H1 (cell line): ENCODE measurements at regions not wholly inside any gene's neighbourhood (a gene's known extent, or its start where the extent isn't known, plus 50 kb on each side); places are given as distances from the start of the nearest gene placed in this dataset.

Source experiments
- CTCF ChIA-PET: fragments of 300-600 bp; sonication (Branson Sonifier 250); formaldehyde crosslinking; loops from one replicate; lab custom pipeline; 2021; ENCODE audit not compliant: partially characterized antibody; lab: Charles Lee
- POLR2A ChIA-PET: fragments of 300-600 bp; sonication (Branson Sonifier 250); formaldehyde crosslinking; loops from one replicate; lab custom pipeline; 2021; ENCODE audit warnings: inconsistent platforms; ENCODE audit not compliant: partially characterized antibody; lab: Charles Lee
- DNase-seq, 2 experiments: peaks; one replicate each; pipeline versions ENCODE4 v3.0.0 to v3.0.0-alpha.2; 2010 to 2022; ENCODE audit warnings: low spot score in 2 of 2, low read depth in 1 of 2, mixed read lengths in 1 of 2
- FAIRE-seq: peaks from 2 replicates; lab custom pipeline; 2011; peaks lifted over from hg19 to GRCh38; lab: Jason Lieb, UNC
- H2AFZ ChIP-seq: 2 replicates; pipeline ENCODE4 v1.8.1; 2012; ENCODE audit warnings: low read length, inconsistent platforms
- H2AK5ac ChIP-seq: 2 replicates; pipeline ENCODE4 v1.6.1; 2013; ENCODE audit warnings: low read depth, low read length
- H2BK120ac ChIP-seq: replicated peaks from 2 replicates; pipeline ENCODE3; 2013; ENCODE audit warnings: low read depth, low read length, inconsistent platforms
- H2BK12ac ChIP-seq: 2 replicates; pipeline ENCODE4 v1.6.1; 2013; ENCODE audit warnings: low read depth, low read length
- H2BK15ac ChIP-seq: 2 replicates; pipeline ENCODE4 v1.6.1; 2013; ENCODE audit warnings: low read length
- H2BK20ac ChIP-seq: 2 replicates; pipeline ENCODE4 v1.6.1; 2013; ENCODE audit warnings: low read length
- H2BK5ac ChIP-seq: 2 replicates; pipeline ENCODE4 v1.6.1; 2013; ENCODE audit warnings: low read depth, low read length
- H3K14ac ChIP-seq: 2 replicates; pipeline ENCODE4 v1.6.1; 2013; ENCODE audit warnings: inconsistent platforms; ENCODE audit not compliant: insufficient read length
- H3K18ac ChIP-seq: 2 replicates; pipeline ENCODE4 v1.6.1; 2013; ENCODE audit warnings: low read length; ENCODE audit errors: extremely low read depth
- H3K23ac ChIP-seq: 2 replicates; pipeline ENCODE4 v1.6.1; 2013; ENCODE audit warnings: inconsistent platforms; ENCODE audit not compliant: insufficient read length
- H3K23me2 ChIP-seq: 2 replicates; pipeline ENCODE4 v1.6.1; 2013; ENCODE audit warnings: low read depth, low read length
- H3K27ac ChIP-seq: 2 replicates; pipeline ENCODE4 v1.6.1; 2011; ENCODE audit warnings: low read depth, low read length, inconsistent platforms
- H3K27me3 ChIP-seq, 4 experiments: replicated peaks in 1 of 4; 1 replicate in 1 of 4; 2 replicates in 3 of 4; pipeline versions ENCODE4 v1.6.1 to v1.8.1; 2011 to 2013; ENCODE audit warnings: low read length in 3 of 4, mild to moderate bottlenecking in 3 of 4, inconsistent platforms in 2 of 4, mixed read lengths in 2 of 4, moderate library complexity in 1 of 4; ENCODE audit not compliant: control insufficient read depth in 3 of 4, insufficient read depth in 3 of 4; ENCODE audit errors: extremely low read depth in 1 of 4
- H3K36me3 ChIP-seq, 4 experiments: 2 replicates each; pipeline versions ENCODE4 v1.6.1 to v1.8.1; 2011 to 2013; ENCODE audit warnings: mild to moderate bottlenecking in 4 of 4, low read length in 3 of 4, moderate library complexity in 2 of 4, control low read depth in 1 of 4, inconsistent platforms in 1 of 4; ENCODE audit not compliant: insufficient read depth in 4 of 4, control insufficient read depth in 2 of 4
- H3K4ac ChIP-seq: replicated peaks from 2 replicates; pipeline ENCODE3; 2013; ENCODE audit warnings: low read length, low read depth, mixed read lengths, inconsistent platforms; ENCODE audit not compliant: insufficient read length
- H3K4me1 ChIP-seq, 4 experiments: replicated peaks in 1 of 4; 1 replicate in 1 of 4; 2 replicates in 3 of 4; pipeline versions ENCODE4 v1.6.1 to v1.8.1; 2011 to 2013; ENCODE audit warnings: low read length in 3 of 4, inconsistent platforms in 2 of 4, mixed read lengths in 1 of 4; ENCODE audit not compliant: insufficient read depth in 4 of 4, control insufficient read depth in 3 of 4
- H3K4me2 ChIP-seq, 2 experiments: 2 replicates each; pipeline versions ENCODE4 v1.6.1 to v1.8.1; 2011 to 2013; ENCODE audit warnings: low read depth in 2 of 2, low read length in 2 of 2, control low read depth in 1 of 2, inconsistent platforms in 1 of 2, mild to moderate bottlenecking in 1 of 2; ENCODE audit not compliant: insufficient read depth in 1 of 2
- H3K4me3 ChIP-seq, 4 experiments: fragments of 200-600, 300-600 bp in 1 of 4; sonication (generic), shearing (Covaris generic), sonication (Bioruptor Twin) in 1 of 4; 2 replicates each; pipeline versions ENCODE4 v1.5.1 to v1.8.1; 2011 to 2016; ENCODE audit warnings: low read length in 4 of 4, low read depth in 3 of 4, control low read depth in 2 of 4, inconsistent platforms in 2 of 4, mild to moderate bottlenecking in 2 of 4, mixed read lengths in 1 of 4, moderate library complexity in 1 of 4; ENCODE audit not compliant: insufficient read depth in 2 of 4; ENCODE audit errors: extremely low read depth in 1 of 4
- H3K56ac ChIP-seq: replicated peaks from 2 replicates; pipeline ENCODE3; 2013; ENCODE audit warnings: low read depth, mild to moderate bottlenecking, mixed read lengths, low read length, inconsistent platforms; ENCODE audit not compliant: insufficient read length
- H3K79me1 ChIP-seq: 2 replicates; pipeline ENCODE4 v1.6.1; 2013; ENCODE audit warnings: low read depth, low read length, control low read depth
- H3K79me2 ChIP-seq, 2 experiments: 2 replicates each; pipeline versions ENCODE4 v1.6.1 to v1.8.1; 2012 to 2013; ENCODE audit warnings: low read length in 2 of 2, mild to moderate bottlenecking in 2 of 2, inconsistent platforms in 1 of 2; ENCODE audit not compliant: insufficient read depth in 2 of 2, control insufficient read depth in 1 of 2
- H3K9ac ChIP-seq, 4 experiments: replicated peaks in 1 of 4; 1 replicate in 1 of 4; 2 replicates in 3 of 4; pipeline versions ENCODE4 v1.6.1 to v1.8.1; 2011 to 2013; ENCODE audit warnings: low read depth in 3 of 4, low read length in 3 of 4, control low read depth in 2 of 4, mild to moderate bottlenecking in 2 of 4, moderate library complexity in 2 of 4, inconsistent platforms in 1 of 4; ENCODE audit errors: extremely low read depth in 1 of 4
- H3K9me3 ChIP-seq, 2 experiments: 2 replicates each; pipeline versions ENCODE4 v1.6.1 to v1.8.1; 2012 to 2013; ENCODE audit warnings: mild to moderate bottlenecking in 2 of 2, moderate library complexity in 2 of 2, control low read depth in 1 of 2, inconsistent platforms in 1 of 2, low read depth in 1 of 2, low read length in 1 of 2, mixed read lengths in 1 of 2; ENCODE audit not compliant: insufficient read depth in 2 of 2
- H4K20me1 ChIP-seq, 2 experiments: replicated peaks in 1 of 2; 2 replicates each; pipeline versions ENCODE3 to v1.8.1; 2011 to 2013; ENCODE audit warnings: inconsistent platforms in 2 of 2, low read length in 2 of 2, mild to moderate bottlenecking in 1 of 2; ENCODE audit not compliant: insufficient read depth in 2 of 2, control insufficient read depth in 1 of 2
- H4K5ac ChIP-seq: 2 replicates; pipeline ENCODE4 v1.6.1; 2013; ENCODE audit warnings: low read length, low read depth, mixed read lengths, inconsistent platforms; ENCODE audit not compliant: insufficient read length
- H4K8ac ChIP-seq: 2 replicates; pipeline ENCODE4 v1.8.0; 2013; ENCODE audit warnings: mild to moderate bottlenecking, moderate library complexity, low read length, inconsistent platforms; ENCODE audit not compliant: insufficient read depth; ENCODE audit errors: extremely low read depth
- H4K91ac ChIP-seq: replicated peaks from 2 replicates; pipeline ENCODE3; 2013; ENCODE audit warnings: low read length, mixed read lengths, inconsistent platforms; ENCODE audit not compliant: insufficient read length
- CBX8 ChIP-seq: fragments of 300-800, 300-1000 bp; sonication (generic); IDR thresholded peaks from 2 replicates; pipeline ENCODE4 v1.7.1; 2016; ENCODE audit warnings: low read depth, low read length, borderline replicate concordance
- CEBPB ChIP-seq: IDR thresholded peaks from 2 replicates; pipeline ENCODE4 v1.6.1; 2012; ENCODE audit warnings: low read depth, low read length
- EGR1 ChIP-seq: IDR thresholded peaks from 2 replicates; pipeline ENCODE4 v1.6.1; 2011; ENCODE audit warnings: low read depth, low read length, borderline replicate concordance
- EP300 ChIP-seq, 2 experiments: IDR thresholded peaks; 1 replicate in 1 of 2; 2 replicates in 1 of 2; pipeline ENCODE4 v1.6.1; 2011 to 2012; ENCODE audit warnings: low read depth in 2 of 2, low read length in 2 of 2, mild to moderate bottlenecking in 2 of 2, borderline replicate concordance in 1 of 2, inconsistent platforms in 1 of 2, moderate library complexity in 1 of 2
- NRF1 ChIP-seq: IDR thresholded peaks from 2 replicates; pipeline ENCODE4 v1.6.1; 2011; ENCODE audit warnings: mild to moderate bottlenecking, low read depth, low read length, improper control_type of control experiment
- USF2 ChIP-seq: IDR thresholded peaks from 2 replicates; pipeline ENCODE4 v1.6.1; 2011; ENCODE audit warnings: low read length, improper control_type of control experiment
- WGBS, 2 experiments: shearing (Covaris generic) in 1 of 2; methylation state at CpG; one replicate each; pipeline versions ENCODE4 v1.1.6 to v1.1.7; 2013 to 2015; ENCODE audit warnings: low lambda C conversion rate in 2 of 2, mixed read lengths in 2 of 2, inconsistent platforms in 1 of 2, low coverage in 1 of 2, missing lambda C conversion rate in 1 of 2; ENCODE audit not compliant: insufficient replicate concordance in 2 of 2, insufficient coverage in 1 of 2, insufficient read length in 1 of 2; ENCODE audit errors: extremely low coverage in 1 of 2, missing lambda C conversion rate in 1 of 2; 5-methylcytosine and 5-hydroxymethylcytosine counted together

- Histone ChIP-seq H3K4ac (no peak overlapping the region), H2BK12ac (no peak overlapping the region), H3K27me3 (no peaks in the 10 kb centered on the region), H3K9me3 (no peaks in the 10 kb centered on the region), H4K20me1 (no peaks in the 10 kb centered on the region), H3K14ac (no peak overlapping the region), H3K56ac (no peak overlapping the region), H3K18ac (no peak overlapping the region), H3K36me3 (no peaks in the 10 kb centered on the region), H2AK5ac (no peak overlapping the region), H4K8ac (no peak overlapping the region; the same call in 1 of the 2 replicates), H3K23ac (no peak overlapping the region), H4K91ac (no peak overlapping the region), H3K4me2 (no peak overlapping the region), H3K23me2 (peaks cover 3% of the 10 kb centered on the region; the same call in 1 of the 2 replicates), H3K79me2 (no peaks in the 10 kb centered on the region), H2BK15ac (no peak overlapping the region), H3K27ac (no peak overlapping the region), H2BK120ac (no peak overlapping the region), H2BK5ac (no peak overlapping the region), H2AFZ (no peak overlapping the region), H2BK20ac (no peak overlapping the region), H3K4me3 (no peak overlapping the region), H4K5ac (no peak overlapping the region), H3K79me1 (no peaks in the 10 kb centered on the region), H3K9ac (no peak overlapping the region), H3K4me1 (no peaks in the 10 kb centered on the region; a peak in 1 of 7 replicates)
- POLR2A ChIA-PET: no interaction called here
- 87% methylated on average over 6 of the region's 6 CpGs; no CpG with 5 or more reads in 1 of the 2 experiments for WGBS, 2 experiments
- no peak for TF ChIP-seq CEBPB
- no peak for TF ChIP-seq CBX8
- TF ChIP-seq USF2: no peak
- no peak for TF ChIP-seq EGR1
- no peak for TF ChIP-seq NRF1
- no peak for TF ChIP-seq EP300 (IDR thresholded peaks at IDR 0.05; ENCODE audit: borderline replicate concordance in 1 of 2, low read depth in 2 of 2, low read length in 2 of 2)
- no peak for DNase-seq
- CTCF ChIA-PET: interaction anchor here (0.8 to 7.5 kb wide), 8 partner anchors 9 to 116 kb away, joined by 3 to 46 read pairs (median 5); no protein-coding TSS in a partner anchor
- FAIRE-seq: no peak
Measured at GRCh38 chr6:33860006-33860405, 56.2 kb upstream of the MLN start.
